ENCODE measurements at regions not wholly inside any gene's neighbourhood (a gene's known extent, or its start where the extent isn't known, plus 50 kb on each side); places are given as distances from the start of the nearest gene placed in this dataset.

DNA sequence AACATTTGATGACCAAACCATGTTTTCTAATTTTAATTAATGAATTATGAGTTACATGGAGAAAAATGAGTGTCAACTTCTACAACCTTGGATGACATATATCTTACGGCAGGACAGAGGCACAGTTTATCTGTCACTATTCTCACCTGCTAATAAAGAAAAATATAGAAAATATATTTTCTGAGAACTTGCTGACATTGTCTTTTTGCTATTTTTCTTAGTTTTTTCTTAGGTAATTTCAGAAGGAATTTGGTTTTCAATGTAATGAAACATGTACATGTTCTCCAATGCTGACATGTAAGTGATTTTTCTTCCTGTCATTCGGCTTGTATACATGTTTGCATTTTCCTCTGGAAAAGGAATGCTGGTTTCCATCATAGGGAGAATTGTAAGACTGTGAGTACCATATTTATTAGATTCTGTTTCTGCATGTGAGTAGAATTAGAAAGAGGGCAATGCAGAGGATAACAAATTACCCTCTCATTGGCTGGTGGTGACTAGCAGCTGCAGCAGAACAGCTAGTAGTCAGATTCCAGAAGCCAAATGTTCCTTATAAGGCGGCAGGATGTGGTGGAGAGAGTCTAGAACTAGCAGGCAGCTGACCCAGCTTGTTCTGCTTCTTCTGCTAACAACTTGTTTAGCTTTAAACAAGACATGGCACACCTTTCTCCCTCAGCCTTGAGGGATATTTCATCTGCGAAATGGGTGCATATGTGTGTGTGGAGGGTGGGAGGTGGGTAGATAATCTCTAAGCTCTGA is 132.8 kb upstream of the SPACA1 start:
- peak; percentile 69; the same call in 2 of the 3 replicates for ATAC-seq (ENCODE audit: insufficient read depth, low read depth)
- H2AFZ ChIP-seq (ENCODE audit: low read depth, low read length) = no peak overlapping the region

GRCh38 chr6:87913974-87914373 is 133.7 kb upstream of the SPACA1 start:
- Histone ChIP-seq H3K4me2 (ENCODE audit: insufficient read depth, low read length) (no peak overlapping the region), H3K79me2 (ENCODE audit: insufficient read depth, low read length) (no peaks in the 10 kb centered on the region), H3K4me3 (ENCODE audit: low read depth in 1 of 2, low read length in 2 of 2) (no peak overlapping the region), H4K20me1 (ENCODE audit: insufficient read depth, low read length) (no peaks in the 10 kb centered on the region), H2AFZ (ENCODE audit: low read depth, low read length) (no peak overlapping the region), H3K9ac (ENCODE audit: low read depth, low read length) (no peak overlapping the region), H3K4me1 (ENCODE audit: insufficient read depth, low read length) (no peaks in the 10 kb centered on the region), H3K27ac (ENCODE audit: low read length) (no peak overlapping the region), H3K27me3 (ENCODE audit: insufficient read depth, low read length, poor library complexity) (peaks cover 8% of the 10 kb centered on the region), H3K36me3 (ENCODE audit: insufficient read depth, low read length) (no peaks in the 10 kb centered on the region), H3K9me3 (ENCODE audit: insufficient read depth, low read length, severe bottlenecking) (no peaks in the 10 kb centered on the region)
- ATAC-seq (ENCODE audit: insufficient read depth, low read depth) = no peak
- no peak for TF ChIP-seq EZH2 (IDR thresholded peaks at IDR 0.05; ENCODE audit: borderline replicate concordance, low read depth, low read length, severe bottlenecking)
- TF ChIP-seq, protein P1, sequence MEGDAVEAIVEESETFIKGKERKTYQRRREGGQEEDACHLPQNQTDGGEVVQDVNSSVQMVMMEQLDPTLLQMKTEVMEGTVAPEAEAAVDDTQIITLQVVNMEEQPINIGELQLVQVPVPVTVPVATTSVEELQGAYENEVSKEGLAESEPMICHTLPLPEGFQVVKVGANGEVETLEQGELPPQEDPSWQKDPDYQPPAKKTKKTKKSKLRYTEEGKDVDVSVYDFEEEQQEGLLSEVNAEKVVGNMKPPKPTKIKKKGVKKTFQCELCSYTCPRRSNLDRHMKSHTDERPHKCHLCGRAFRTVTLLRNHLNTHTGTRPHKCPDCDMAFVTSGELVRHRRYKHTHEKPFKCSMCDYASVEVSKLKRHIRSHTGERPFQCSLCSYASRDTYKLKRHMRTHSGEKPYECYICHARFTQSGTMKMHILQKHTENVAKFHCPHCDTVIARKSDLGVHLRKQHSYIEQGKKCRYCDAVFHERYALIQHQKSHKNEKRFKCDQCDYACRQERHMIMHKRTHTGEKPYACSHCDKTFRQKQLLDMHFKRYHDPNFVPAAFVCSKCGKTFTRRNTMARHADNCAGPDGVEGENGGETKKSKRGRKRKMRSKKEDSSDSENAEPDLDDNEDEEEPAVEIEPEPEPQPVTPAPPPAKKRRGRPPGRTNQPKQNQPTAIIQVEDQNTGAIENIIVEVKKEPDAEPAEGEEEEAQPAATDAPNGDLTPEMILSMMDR (IDR thresholded peaks at IDR 0.05; ENCODE audit: borderline replicate concordance, extremely low read depth, low read length, poor library complexity, severe bottlenecking) = no peak
- DNase-seq = no peak

More for the DNA sequence above, 132.8 kb upstream of the SPACA1 start:
- no peaks in the 10 kb centered on the region for H3K36me3 ChIP-seq (ENCODE audit: insufficient read depth, low read length)
- no peaks in the 10 kb centered on the region for H3K4me1 ChIP-seq (ENCODE audit: insufficient read depth, low read length)
- peaks cover 5% of the 10 kb centered on the region for H3K27me3 ChIP-seq (ENCODE audit: insufficient read depth, low read length, poor library complexity)
- no peak overlapping the region for H3K4me2 ChIP-seq (ENCODE audit: insufficient read depth, low read length)
- TF ChIP-seq, protein P1 (IDR thresholded peaks at IDR 0.05; ENCODE audit: borderline replicate concordance, extremely low read depth, low read length, poor library complexity, severe bottlenecking) = no peak
- no peak for TF ChIP-seq EZH2 (IDR thresholded peaks at IDR 0.05; ENCODE audit: borderline replicate concordance, low read depth, low read length, severe bottlenecking)
- no peak overlapping the region for H3K27ac ChIP-seq (ENCODE audit: low read length)
- no peaks in the 10 kb centered on the region for H4K20me1 ChIP-seq (ENCODE audit: insufficient read depth, low read length)
- no peak overlapping the region for H3K9ac ChIP-seq (ENCODE audit: low read depth, low read length)
- DNase-seq = peak; percentile 14
- no peak overlapping the region for H3K4me3 ChIP-seq (ENCODE audit: low read depth in 1 of 2, low read length in 2 of 2)
- H3K9me3 ChIP-seq (ENCODE audit: insufficient read depth, low read length, severe bottlenecking) = no peaks in the 10 kb centered on the region
- no peaks in the 10 kb centered on the region for H3K79me2 ChIP-seq (ENCODE audit: insufficient read depth, low read length)

DNA sequence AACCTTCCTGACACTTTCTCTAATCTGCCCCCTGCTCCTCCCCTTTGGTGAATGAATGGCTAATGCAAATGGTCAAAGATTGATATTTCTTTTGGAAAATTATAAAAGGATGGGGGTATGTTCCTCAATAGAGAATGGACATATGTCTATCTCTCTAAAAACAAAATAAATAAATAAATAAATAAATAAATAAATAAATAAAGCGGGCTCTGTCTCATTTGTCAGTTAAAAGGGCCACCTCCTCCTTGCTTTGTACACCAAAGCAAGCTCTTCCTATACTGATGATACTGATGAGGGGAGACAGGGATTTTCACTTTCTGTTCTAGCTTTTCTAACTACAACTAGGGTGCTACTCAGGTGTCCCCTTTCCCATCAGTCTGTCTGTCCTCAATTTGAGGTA is 135.5 kb upstream of the SPACA1 start:
- no peak overlapping the region for H3K9ac ChIP-seq (ENCODE audit: low read depth, low read length)
- no peak for TF ChIP-seq EZH2 (IDR thresholded peaks at IDR 0.05; ENCODE audit: borderline replicate concordance, low read depth, low read length, severe bottlenecking)
- TF ChIP-seq, protein P1 (IDR thresholded peaks at IDR 0.05; ENCODE audit: borderline replicate concordance, extremely low read depth, low read length, poor library complexity, severe bottlenecking) = no peak
- H2AFZ ChIP-seq (ENCODE audit: low read depth, low read length) = no peak overlapping the region
- peaks cover 16% of the 10 kb centered on the region for H3K27me3 ChIP-seq (ENCODE audit: insufficient read depth, low read length, poor library complexity)
- no peak overlapping the region for H3K4me2 ChIP-seq (ENCODE audit: insufficient read depth, low read length)
- H4K20me1 ChIP-seq (ENCODE audit: insufficient read depth, low read length) = peaks cover 3% of the 10 kb centered on the region; the same call in 1 of the 2 replicates
- H3K36me3 ChIP-seq (ENCODE audit: insufficient read depth, low read length) = no peaks in the 10 kb centered on the region
- DNase-seq (no peak), ATAC-seq (ENCODE audit: insufficient read depth, low read depth) (no peak)
- H3K4me1 ChIP-seq (ENCODE audit: insufficient read depth, low read length) = peaks cover 11% of the 10 kb centered on the region
- no peaks in the 10 kb centered on the region for H3K79me2 ChIP-seq (ENCODE audit: insufficient read depth, low read length)
- no peaks in the 10 kb centered on the region for H3K9me3 ChIP-seq (ENCODE audit: insufficient read depth, low read length, severe bottlenecking)
- H3K4me3 ChIP-seq (ENCODE audit: low read depth in 1 of 2, low read length in 2 of 2) = no peak overlapping the region
- no peak overlapping the region for H3K27ac ChIP-seq (ENCODE audit: low read length)

Measured in DND-41 (cell line).